ENCODE measurements at regions not wholly inside any gene's neighbourhood (a gene's known extent, or its start where the extent isn't known, plus 50 kb on each side); places are given as distances from the start of the nearest gene placed in this dataset.

GRCh38 chr18:61167902-61168301 lies 165.3 kb upstream of the CDH20 start:
- DNase-seq (ENCODE audit: low spot score): no peak

GRCh38 chr18:61169386-61169785 lies 163.8 kb upstream of the CDH20 start:
- DNase-seq (ENCODE audit: low spot score): no peak

- no peak for DNase-seq (ENCODE audit: low spot score)
These were observed 160.6 kb upstream of the CDH20 start for GRCh38 chr18:61172624-61173023.

- DNase-seq (ENCODE audit: low spot score): no peak
These were observed 159.7 kb upstream of the CDH20 start for GRCh38 chr18:61173554-61173953.

GRCh38 chr18:61183798-61184197 lies 149.4 kb upstream of the CDH20 start:
- DNase-seq (ENCODE audit: low spot score): no peak

GRCh38 chr18:61187971-61188370 lies 145.3 kb upstream of the CDH20 start:
- DNase-seq (ENCODE audit: low spot score): no peak

- no peak for DNase-seq (ENCODE audit: low spot score)
These were observed 143.9 kb upstream of the CDH20 start for GRCh38 chr18:61189376-61189775.

- no peak for DNase-seq (ENCODE audit: low spot score)
These were observed 138.5 kb upstream of the CDH20 start for GRCh38 chr18:61194726-61195125.

- no peak for DNase-seq (ENCODE audit: low spot score)
These were observed 136.5 kb upstream of the CDH20 start for GRCh38 chr18:61196750-61197149.

- DNase-seq (ENCODE audit: low spot score): no peak
These were observed 134.7 kb upstream of the CDH20 start for GRCh38 chr18:61198486-61198885.

GRCh38 chr18:61199171-61199848 lies 133.9 kb upstream of the CDH20 start:
- no peak for DNase-seq (ENCODE audit: low spot score)

- no peak for DNase-seq (ENCODE audit: low spot score)
These were observed 131.7 kb upstream of the CDH20 start for GRCh38 chr18:61201511-61201910.

- DNase-seq (ENCODE audit: low spot score): no peak
These were observed 130.1 kb upstream of the CDH20 start for GRCh38 chr18:61203151-61203550.

- DNase-seq (ENCODE audit: low spot score): no peak
These were observed 123.4 kb upstream of the CDH20 start for GRCh38 chr18:61209801-61210200.

GRCh38 chr18:61216051-61216450 lies 117.2 kb upstream of the CDH20 start:
- no peak for DNase-seq (ENCODE audit: low spot score)

GRCh38 chr18:61222206-61222605 lies 111.0 kb upstream of the CDH20 start:
- no peak for DNase-seq (ENCODE audit: low spot score)

- no peak for DNase-seq (ENCODE audit: low spot score)
These were observed 107.9 kb upstream of the CDH20 start for GRCh38 chr18:61225336-61225735.

- no peak for DNase-seq (ENCODE audit: low spot score)
These were observed 96.7 kb upstream of the CDH20 start for GRCh38 chr18:61236356-61237057.

GRCh38 chr18:61237529-61237928 lies 95.7 kb upstream of the CDH20 start:
- no peak for DNase-seq (ENCODE audit: low spot score)

- no peak for DNase-seq (ENCODE audit: low spot score)
These were observed 94.2 kb upstream of the CDH20 start for GRCh38 chr18:61239051-61239450.

- no peak for DNase-seq (ENCODE audit: low spot score)
These were observed 91.9 kb upstream of the CDH20 start for GRCh38 chr18:61241260-61241853.

GRCh38 chr18:61244632-61245031 lies 88.6 kb upstream of the CDH20 start:
- no peak for DNase-seq (ENCODE audit: low spot score)

GRCh38 chr18:61245276-61245675 lies 88.0 kb upstream of the CDH20 start:
- DNase-seq (ENCODE audit: low spot score): no peak

GRCh38 chr18:61248589-61248988 lies 84.6 kb upstream of the CDH20 start:
- DNase-seq (ENCODE audit: low spot score): no peak

Measured in CD4-positive, alpha-beta T cell treated with Interleukin-2 at 100 ng/mL for 4 hours (primary cell).